Fibroblast of pulmonary artery (primary cell): ENCODE measurements at regions not wholly inside any gene's neighbourhood (a gene's known extent, or its start where the extent isn't known, plus 50 kb on each side); places are given as distances from the start of the nearest gene placed in this dataset.

ENCODE experiments used
- DNase-seq: peaks from one replicate; pipeline ENCODE4 v3.0.0-alpha.2; 2010; ENCODE audit warnings: low read depth
- H3K4me3 ChIP-seq: replicated peaks from 2 replicates; pipeline ENCODE4 v1.5.1; 2011; ENCODE audit warnings: low read depth, mild to moderate bottlenecking, control low read depth, low read length, moderate library complexity
- TF ChIP-seq, protein P1 (sequence below): IDR thresholded peaks from 2 replicates; pipeline ENCODE4 v1.5.1; 2011; ENCODE audit warnings: mild to moderate bottlenecking, control low read depth, low read length, inconsistent platforms; ENCODE audit errors: missing control alignments

DNA sequence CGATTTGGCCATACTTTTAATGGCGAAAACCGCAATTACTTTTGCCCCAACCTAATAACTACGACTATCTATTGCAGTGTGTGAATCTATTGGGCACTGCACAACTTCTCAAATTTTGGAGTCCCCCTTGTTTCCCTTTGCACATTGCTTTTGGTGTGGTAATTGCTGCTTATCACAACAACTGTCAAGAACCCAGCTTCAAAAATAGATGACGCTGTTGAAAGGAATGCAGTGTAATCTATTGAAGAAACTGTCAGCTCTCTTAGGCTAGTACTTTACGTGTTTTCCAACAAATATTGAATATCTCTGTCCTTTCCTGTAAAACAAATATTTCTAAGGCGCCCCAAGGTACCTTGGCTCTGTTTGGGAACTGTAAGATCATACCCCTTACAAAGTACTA, 222.8 kb upstream of the UBE2E2 start:
- peak; percentile 85 for DNase-seq

DNA sequence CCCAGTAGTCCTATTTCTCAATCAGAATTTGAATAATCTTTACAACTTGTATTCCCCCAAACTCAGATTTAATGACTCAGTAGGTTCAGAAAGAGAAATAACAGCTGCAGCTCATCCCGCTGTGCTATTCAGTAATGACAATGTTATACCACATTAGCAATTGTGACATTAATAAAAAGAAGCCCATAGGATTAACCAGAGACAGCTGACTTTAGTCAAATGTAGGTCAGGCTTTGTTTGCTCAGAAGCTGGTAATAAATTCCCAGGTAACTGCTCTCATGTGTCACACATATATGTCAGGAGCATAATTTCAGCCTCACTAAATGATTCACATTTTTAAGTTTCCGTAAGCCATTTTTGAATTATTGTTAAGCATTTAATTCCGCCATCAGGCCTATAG, 222.0 kb upstream of the UBE2E2 start:
- peak; percentile 39 for DNase-seq
- H3K4me3 ChIP-seq = no peak overlapping the region
- TF ChIP-seq, protein P1, sequence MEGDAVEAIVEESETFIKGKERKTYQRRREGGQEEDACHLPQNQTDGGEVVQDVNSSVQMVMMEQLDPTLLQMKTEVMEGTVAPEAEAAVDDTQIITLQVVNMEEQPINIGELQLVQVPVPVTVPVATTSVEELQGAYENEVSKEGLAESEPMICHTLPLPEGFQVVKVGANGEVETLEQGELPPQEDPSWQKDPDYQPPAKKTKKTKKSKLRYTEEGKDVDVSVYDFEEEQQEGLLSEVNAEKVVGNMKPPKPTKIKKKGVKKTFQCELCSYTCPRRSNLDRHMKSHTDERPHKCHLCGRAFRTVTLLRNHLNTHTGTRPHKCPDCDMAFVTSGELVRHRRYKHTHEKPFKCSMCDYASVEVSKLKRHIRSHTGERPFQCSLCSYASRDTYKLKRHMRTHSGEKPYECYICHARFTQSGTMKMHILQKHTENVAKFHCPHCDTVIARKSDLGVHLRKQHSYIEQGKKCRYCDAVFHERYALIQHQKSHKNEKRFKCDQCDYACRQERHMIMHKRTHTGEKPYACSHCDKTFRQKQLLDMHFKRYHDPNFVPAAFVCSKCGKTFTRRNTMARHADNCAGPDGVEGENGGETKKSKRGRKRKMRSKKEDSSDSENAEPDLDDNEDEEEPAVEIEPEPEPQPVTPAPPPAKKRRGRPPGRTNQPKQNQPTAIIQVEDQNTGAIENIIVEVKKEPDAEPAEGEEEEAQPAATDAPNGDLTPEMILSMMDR = no peak

More for the DNA sequence above, 222.8 kb upstream of the UBE2E2 start:
- H3K4me3 ChIP-seq = no peak overlapping the region
- TF ChIP-seq, protein P1 = no peak

DNA sequence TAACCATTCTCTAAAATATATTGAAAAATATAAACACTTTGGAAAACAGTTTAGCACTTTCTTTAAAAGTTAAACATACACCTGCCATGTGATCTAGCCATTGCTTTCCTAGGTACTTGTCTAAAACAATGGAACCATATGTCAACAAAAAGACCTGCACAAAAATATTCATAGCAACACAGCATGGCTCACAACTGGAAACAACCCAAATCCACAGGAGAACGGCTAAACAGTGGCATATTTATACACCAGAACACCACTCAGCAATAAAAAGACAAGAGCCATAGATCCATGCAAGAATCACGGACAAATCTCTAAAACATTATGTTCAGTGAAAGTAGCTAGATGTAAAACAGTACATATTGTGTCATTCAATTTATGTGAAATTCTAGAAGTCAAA, 221.3 kb upstream of the UBE2E2 start:
- no peak overlapping the region for H3K4me3 ChIP-seq
- DNase-seq = no peak
- TF ChIP-seq, protein P1 = no peak

DNA sequence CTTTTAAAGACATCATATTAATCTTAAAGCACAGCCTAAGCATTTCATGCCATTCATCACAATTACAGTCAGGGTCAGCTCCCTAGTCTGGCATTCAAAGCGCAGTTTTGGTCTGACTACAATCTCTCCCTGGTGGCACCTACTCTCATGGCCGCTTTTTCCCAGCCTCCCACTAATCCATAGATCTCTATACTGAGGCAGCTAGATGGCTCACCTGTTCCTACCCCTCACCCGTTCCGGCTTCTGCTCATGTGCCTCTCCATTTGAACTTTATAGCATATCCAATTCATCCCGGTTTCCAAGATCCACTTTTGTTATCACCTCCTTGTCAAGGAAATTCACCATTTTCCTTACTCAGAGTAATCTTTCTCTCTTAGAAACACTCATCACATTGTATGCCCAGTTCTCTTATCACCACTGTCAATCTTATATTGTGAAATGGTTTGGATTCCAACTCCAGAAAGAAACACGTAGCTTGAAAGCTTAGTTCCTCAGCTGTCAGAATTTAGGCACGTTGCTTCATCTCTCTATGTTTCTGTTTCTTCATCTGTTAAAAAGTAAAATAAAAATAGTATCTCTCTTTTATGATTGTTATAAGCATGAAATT, 220.0 kb upstream of the UBE2E2 start:
- TF ChIP-seq, protein P1 = no peak
- no peak overlapping the region for H3K4me3 ChIP-seq
- DNase-seq = peak; percentile 56

DNA sequence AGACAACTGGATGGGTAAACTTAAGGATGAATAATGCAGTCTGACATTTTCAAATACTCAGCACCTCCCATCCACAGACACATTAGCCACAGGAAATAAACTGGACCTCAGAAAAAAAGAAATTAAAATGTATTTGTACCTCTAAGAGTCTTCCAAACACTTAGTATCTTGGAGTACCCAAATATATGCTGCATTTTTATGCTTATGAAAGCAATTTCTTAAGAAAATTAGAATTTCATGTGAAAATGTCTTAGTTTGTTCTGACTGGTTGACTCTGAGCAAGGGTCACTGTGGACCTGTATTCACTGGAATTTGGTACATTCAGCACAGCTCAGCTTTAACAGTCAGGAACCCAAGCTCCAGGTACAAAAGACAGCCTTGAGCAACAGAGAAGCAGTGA, 216.2 kb upstream of the UBE2E2 start:
- no peak for DNase-seq
- H3K4me3 ChIP-seq = no peak overlapping the region
- TF ChIP-seq, protein P1 = no peak

DNA sequence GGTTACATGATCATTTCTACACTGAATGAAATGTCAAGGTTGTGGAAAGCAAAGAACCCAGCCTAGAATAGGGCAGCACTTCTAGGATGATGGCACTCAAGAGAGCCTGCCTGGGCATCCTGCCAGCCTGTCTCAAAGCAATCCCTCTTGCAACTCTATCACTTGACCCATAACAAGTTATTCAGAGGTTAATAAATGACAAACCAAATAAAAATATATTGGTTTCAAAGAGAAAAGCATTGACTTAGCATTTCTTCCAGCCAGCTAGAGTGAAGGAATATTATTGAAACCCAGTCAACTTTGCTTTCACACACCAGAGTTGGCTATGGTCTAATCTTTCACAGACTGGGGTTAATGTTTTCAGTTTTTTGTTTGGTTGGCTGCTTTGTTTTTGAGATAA, 214.6 kb upstream of the UBE2E2 start:
- DNase-seq = no peak
- H3K4me3 ChIP-seq = no peak overlapping the region
- TF ChIP-seq, protein P1 = no peak

DNA sequence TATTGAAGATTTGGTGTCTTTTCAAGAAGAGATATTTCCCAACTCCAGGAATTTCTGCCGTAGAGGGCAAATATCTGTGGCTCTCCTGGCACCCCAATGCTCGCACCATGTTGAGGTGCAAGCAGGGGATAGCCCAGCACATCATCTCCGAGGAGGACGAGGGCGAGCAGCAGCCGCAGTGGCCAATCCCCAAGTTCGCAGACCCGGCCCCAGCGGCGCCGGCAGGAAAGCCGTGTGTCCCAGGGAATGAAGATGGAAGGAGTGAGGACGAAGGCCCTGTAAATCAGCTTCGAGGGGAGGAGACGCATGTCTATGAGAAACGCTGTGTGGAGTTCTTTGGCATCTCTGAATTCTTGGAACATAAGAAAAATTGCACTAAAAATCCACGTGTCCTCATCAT, 213.4 kb upstream of the UBE2E2 start:
- TF ChIP-seq, protein P1 = no peak
- no peak overlapping the region for H3K4me3 ChIP-seq
- DNase-seq = no peak
